GM12878 (cell line): ENCODE measurements at regions not wholly inside any gene's neighbourhood (a gene's known extent, or its start where the extent isn't known, plus 50 kb on each side); places are given as distances from the start of the nearest gene placed in this dataset.

ENCODE experiments used
- ATAC-seq: fragments of 200-7000 bp; cut with Tn5 transposase; 3 replicates; pipeline ENCODE4 v1.9.1; 2020; ENCODE audit warnings: mild to moderate bottlenecking, moderate library complexity
- BruUV-seq: library from RNA; stranded (reverse); fragments of 400-500 nt; replicated peaks from 2 replicates; lab custom pipeline; 2021; lab: Mats Ljungman, UMichigan
- CTCF ChIA-PET: fragments of 300-600 bp; sonication (Branson Sonifier 250); formaldehyde crosslinking; extraction: SDS; loops from one replicate; lab custom pipeline; 2021; ENCODE audit warnings: inconsistent platforms; lab: Yijun Ruan, JAX
- POLR2A ChIA-PET: fragments of 350-600 bp; formaldehyde crosslinking; extraction: SDS; loops from one replicate; lab custom pipeline; 2021; ENCODE audit warnings: inconsistent platforms; lab: Charles Lee
- RAD21 ChIA-PET: fragments of 300-600 bp; sonication (Branson Sonifier 250); formaldehyde crosslinking; loops from one replicate; lab custom pipeline; 2023; ENCODE audit warnings: antibody characterized with exemption; ENCODE audit not compliant: unreplicated experiment; lab: Charles Lee
- SMC1A ChIA-PET: fragments of 300-600 bp; sonication (Branson Sonifier 250); formaldehyde crosslinking; loops from one replicate; lab custom pipeline; 2023; ENCODE audit not compliant: unreplicated experiment, uncharacterized antibody; lab: Charles Lee
- DNase-seq: peaks from one replicate; pipeline ENCODE4 v3.0.0-alpha.2; 2011; ENCODE audit warnings: low read depth, low spot score
- FAIRE-seq: peaks from 3 replicates; lab custom pipeline; 2011; peaks lifted over from hg19 to GRCh38; lab: Jason Lieb, UNC
- H2AFZ ChIP-seq: 2 replicates; pipeline ENCODE4 v1.6.0; 2011; ENCODE audit warnings: low read depth, low read length, control low read depth; ENCODE audit not compliant: control insufficient read depth
- H3K27ac ChIP-seq: 2 replicates; pipeline ENCODE4 v1.5.1; 2011; ENCODE audit warnings: control low read depth; ENCODE audit not compliant: control insufficient read depth, insufficient read depth
- H3K27me3 ChIP-seq, 2 experiments: replicated peaks in 1 of 2; 2 replicates each; pipeline versions ENCODE4 v1.6.0 to v1.6.1; 2011; ENCODE audit warnings: low read length in 1 of 2; ENCODE audit not compliant: control insufficient read depth in 2 of 2, insufficient read depth in 2 of 2
- H3K36me3 ChIP-seq, 2 experiments: 2 replicates each; pipeline ENCODE4 v1.5.1; 2011; ENCODE audit warnings: low read length in 1 of 2; ENCODE audit not compliant: control insufficient read depth in 2 of 2, insufficient read depth in 2 of 2
- H3K4me1 ChIP-seq: 2 replicates; pipeline ENCODE4 v1.6.1; 2011; ENCODE audit warnings: mild to moderate bottlenecking, low read length, moderate library complexity, mixed read lengths; ENCODE audit not compliant: control insufficient read depth, insufficient read depth
- H3K4me2 ChIP-seq: 2 replicates; pipeline ENCODE4 v1.6.0; 2011; ENCODE audit warnings: control low read depth; ENCODE audit not compliant: control insufficient read depth, insufficient read depth
- H3K4me3 ChIP-seq: fragments of 200-600 bp; sonication (generic); 2 replicates; pipeline ENCODE4 v1.5.1; 2016
- H3K79me2 ChIP-seq: 2 replicates; pipeline ENCODE4 v1.6.0; 2011; ENCODE audit warnings: low read length; ENCODE audit not compliant: control insufficient read depth, insufficient read depth
- H3K9ac ChIP-seq: 2 replicates; pipeline ENCODE4 v1.8.0; 2011; ENCODE audit warnings: low read length, control low read depth, mixed read lengths; ENCODE audit not compliant: control insufficient read depth, insufficient read depth
- H3K9me3 ChIP-seq: replicated peaks from 3 replicates; pipeline ENCODE4 v1.5.1; 2011; ENCODE audit warnings: mild to moderate bottlenecking, low read length; ENCODE audit not compliant: control insufficient read depth, insufficient read depth
- H4K20me1 ChIP-seq: 2 replicates; pipeline ENCODE4 v1.6.0; 2011; ENCODE audit not compliant: control insufficient read depth, insufficient read depth
- ATF2 ChIP-seq: IDR thresholded peaks from 2 replicates; pipeline ENCODE4 v1.6.1; 2012; ENCODE audit warnings: low read length, inconsistent platforms
- CEBPB ChIP-seq, 2 experiments: fragments of 150-350 bp in 1 of 2; IDR thresholded peaks; 2 replicates each; pipeline ENCODE4 v1.6.1; 2012 to 2014; ENCODE audit warnings: low read depth in 2 of 2, low read length in 2 of 2, borderline replicate concordance in 1 of 2, inconsistent platforms in 1 of 2
- CHD2 ChIP-seq: IDR thresholded peaks from 2 replicates; pipeline ENCODE4 v1.6.1; 2011; ENCODE audit warnings: low read depth, low read length, improper control_type of control experiment, borderline replicate concordance
- CHD4 ChIP-seq: fragments of 200-600 bp; sonication (generic); IDR thresholded peaks from 2 replicates; pipeline ENCODE4 v1.6.1; 2016; ENCODE audit warnings: mild to moderate bottlenecking
- FOS ChIP-seq: IDR thresholded peaks from 3 replicates; pipeline ENCODE4 v1.6.1; 2011; ENCODE audit warnings: borderline replicate concordance; ENCODE audit not compliant: insufficient read length; ENCODE audit errors: extremely low read depth
- HDAC2 ChIP-seq: fragments of 200-600 bp; sonication (generic); IDR thresholded peaks from 2 replicates; pipeline ENCODE4 v1.6.1; 2017
- HDGF ChIP-seq: fragments of 450-650 bp; IDR thresholded peaks from 2 replicates; pipeline ENCODE4 v1.6.1; 2016; ENCODE audit warnings: antibody characterized with exemption
- IKZF1 ChIP-seq: fragments of 450-650 bp; conservative IDR thresholded peaks from 2 replicates; pipeline ENCODE4 v1.6.1; 2017; ENCODE audit warnings: antibody characterized with exemption, mild to moderate bottlenecking
- IRF4 ChIP-seq: IDR thresholded peaks from 2 replicates; pipeline ENCODE4 v1.6.1; 2011; ENCODE audit warnings: low read depth, low read length
- NFYA ChIP-seq: IDR thresholded peaks from 2 replicates; pipeline ENCODE4 v1.6.1; 2011; ENCODE audit warnings: low read depth, mild to moderate bottlenecking, low read length, improper control_type of control experiment, borderline replicate concordance
- NRF1 ChIP-seq: conservative IDR thresholded peaks from 2 replicates; pipeline ENCODE4 v1.6.1; 2011; ENCODE audit warnings: mild to moderate bottlenecking, low read depth, low read length, improper control_type of control experiment
- POLR2AphosphoS5 ChIP-seq: IDR thresholded peaks from 2 replicates; pipeline ENCODE4 v1.6.1; 2011; ENCODE audit warnings: mild to moderate bottlenecking, low read length, inconsistent platforms
- SREBF2 ChIP-seq: IDR thresholded peaks from 2 replicates; pipeline ENCODE4 v1.6.1; 2012; ENCODE audit warnings: mild to moderate bottlenecking, low read length
- USF2 ChIP-seq: IDR thresholded peaks from 2 replicates; pipeline ENCODE4 v1.6.1; 2011; ENCODE audit warnings: low read depth, low read length, improper control_type of control experiment, borderline replicate concordance
- ZNF217 ChIP-seq: fragments of 450-650 bp; IDR thresholded peaks from 2 replicates; pipeline ENCODE4 v1.6.1; 2017; ENCODE audit warnings: antibody characterized with exemption, mild to moderate bottlenecking
- WGBS: methylation state at CpG from one replicate; pipeline ENCODE4 v1.1.6; 2016; ENCODE audit warnings: low lambda C conversion rate; ENCODE audit not compliant: insufficient replicate concordance, insufficient coverage; ENCODE audit errors: missing lambda C conversion rate; 5-methylcytosine and 5-hydroxymethylcytosine counted together
- in situ Hi-C: fragments of 300-500 bp; cut with MboI; formaldehyde crosslinking; loops from 9 replicates; pipeline ENCODE4 v1.14.3; 2018; ENCODE audit warnings: mixed read lengths
- intact Hi-C: fragments of 100-400 bp; cut with micrococcal nuclease; formaldehyde crosslinking; loops from one replicate; pipeline ENCODE4 v1.14.2; 2022; ENCODE audit not compliant: unreplicated experiment
- TF ChIP-seq, protein P1 (sequence below): IDR thresholded peaks from 2 replicates; pipeline ENCODE4 v1.6.1; 2012; ENCODE audit warnings: improper control_type of control experiment, low read depth, low read length; ENCODE audit not compliant: insufficient replicate concordance

DNA sequence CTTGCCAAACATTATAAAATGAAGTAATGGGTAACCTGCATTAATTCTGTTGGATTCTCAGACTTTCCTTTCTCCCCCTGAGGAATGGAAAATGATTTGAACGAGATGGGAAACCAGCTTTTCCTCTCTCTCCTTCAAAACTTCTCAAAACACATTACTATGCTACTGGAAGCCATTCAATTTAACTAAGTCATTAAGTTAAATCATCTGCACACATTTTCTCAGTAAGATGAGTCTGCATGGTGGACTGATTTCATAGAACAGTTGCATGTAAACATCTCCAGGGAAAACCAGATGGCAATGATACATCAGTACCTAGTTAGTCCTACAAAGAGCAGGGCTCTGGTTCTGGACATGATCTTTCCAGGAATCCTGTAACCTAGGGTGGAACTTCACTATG is 59.9 kb downstream of the BMP4 start (continued):
- no peak for TF ChIP-seq CHD2
- TF ChIP-seq, all 136 proteins: peak for 0

- no peaks in the 10 kb centered on the region for H3K79me2 ChIP-seq
- H4K20me1 ChIP-seq, result no peaks in the 10 kb centered on the region
- H3K27ac ChIP-seq, result peak overlapping the region; percentile 75
- in situ Hi-C loops, result no loop called here
- no peak overlapping the region for H3K9ac ChIP-seq
- no peaks in the 10 kb centered on the region for H3K36me3 ChIP-seq
- H3K4me1 ChIP-seq, result peaks cover 16% of the 10 kb centered on the region
- SMC1A ChIA-PET, result no interaction called here
- no peak overlapping the region for H3K4me3 ChIP-seq
- POLR2A ChIA-PET, result no interaction called here
- H3K4me2 ChIP-seq, result peak overlapping the region; percentile 26; the same call in 1 of the 2 replicates
- no TSS peak for BruUV-seq
- no peak overlapping the region for H2AFZ ChIP-seq
- ATAC-seq (peak; percentile 68), FAIRE-seq (no peak), DNase-seq (no peak)
- intact Hi-C loops, result no loop called here
- CTCF ChIA-PET, result interaction anchor here (1.3 kb wide), 1 partner anchor 36 kb away, joined by 5 read pairs; no protein-coding TSS in a partner anchor
- no peaks in the 10 kb centered on the region for H3K9me3 ChIP-seq
- 0% methylated on average over 2 of the region's 2 CpGs for WGBS
- no peaks in the 10 kb centered on the region; a peak in 1 of 4 replicates for H3K27me3 ChIP-seq
- RAD21 ChIA-PET, result interaction anchor here (1.0 kb wide), 1 partner anchor 354 kb away, joined by 3 read pairs; no protein-coding TSS in a partner anchor
- no peak for TF ChIP-seq FOS
- TF ChIP-seq CEBPB (IDR thresholded peaks at IDR 0.05; ENCODE audit: borderline replicate concordance in 1 of 2, low read depth in 2 of 2, low read length in 2 of 2), result no peak
- no peak for TF ChIP-seq SREBF2
- peak; percentile 72; the same call in 1 of the 2 replicates for TF ChIP-seq ATF2
- no peak for TF ChIP-seq HDGF
- TF ChIP-seq CHD4, result no peak
- TF ChIP-seq HDAC2, result no peak
- no peak for TF ChIP-seq NFYA
- TF ChIP-seq, protein P1, sequence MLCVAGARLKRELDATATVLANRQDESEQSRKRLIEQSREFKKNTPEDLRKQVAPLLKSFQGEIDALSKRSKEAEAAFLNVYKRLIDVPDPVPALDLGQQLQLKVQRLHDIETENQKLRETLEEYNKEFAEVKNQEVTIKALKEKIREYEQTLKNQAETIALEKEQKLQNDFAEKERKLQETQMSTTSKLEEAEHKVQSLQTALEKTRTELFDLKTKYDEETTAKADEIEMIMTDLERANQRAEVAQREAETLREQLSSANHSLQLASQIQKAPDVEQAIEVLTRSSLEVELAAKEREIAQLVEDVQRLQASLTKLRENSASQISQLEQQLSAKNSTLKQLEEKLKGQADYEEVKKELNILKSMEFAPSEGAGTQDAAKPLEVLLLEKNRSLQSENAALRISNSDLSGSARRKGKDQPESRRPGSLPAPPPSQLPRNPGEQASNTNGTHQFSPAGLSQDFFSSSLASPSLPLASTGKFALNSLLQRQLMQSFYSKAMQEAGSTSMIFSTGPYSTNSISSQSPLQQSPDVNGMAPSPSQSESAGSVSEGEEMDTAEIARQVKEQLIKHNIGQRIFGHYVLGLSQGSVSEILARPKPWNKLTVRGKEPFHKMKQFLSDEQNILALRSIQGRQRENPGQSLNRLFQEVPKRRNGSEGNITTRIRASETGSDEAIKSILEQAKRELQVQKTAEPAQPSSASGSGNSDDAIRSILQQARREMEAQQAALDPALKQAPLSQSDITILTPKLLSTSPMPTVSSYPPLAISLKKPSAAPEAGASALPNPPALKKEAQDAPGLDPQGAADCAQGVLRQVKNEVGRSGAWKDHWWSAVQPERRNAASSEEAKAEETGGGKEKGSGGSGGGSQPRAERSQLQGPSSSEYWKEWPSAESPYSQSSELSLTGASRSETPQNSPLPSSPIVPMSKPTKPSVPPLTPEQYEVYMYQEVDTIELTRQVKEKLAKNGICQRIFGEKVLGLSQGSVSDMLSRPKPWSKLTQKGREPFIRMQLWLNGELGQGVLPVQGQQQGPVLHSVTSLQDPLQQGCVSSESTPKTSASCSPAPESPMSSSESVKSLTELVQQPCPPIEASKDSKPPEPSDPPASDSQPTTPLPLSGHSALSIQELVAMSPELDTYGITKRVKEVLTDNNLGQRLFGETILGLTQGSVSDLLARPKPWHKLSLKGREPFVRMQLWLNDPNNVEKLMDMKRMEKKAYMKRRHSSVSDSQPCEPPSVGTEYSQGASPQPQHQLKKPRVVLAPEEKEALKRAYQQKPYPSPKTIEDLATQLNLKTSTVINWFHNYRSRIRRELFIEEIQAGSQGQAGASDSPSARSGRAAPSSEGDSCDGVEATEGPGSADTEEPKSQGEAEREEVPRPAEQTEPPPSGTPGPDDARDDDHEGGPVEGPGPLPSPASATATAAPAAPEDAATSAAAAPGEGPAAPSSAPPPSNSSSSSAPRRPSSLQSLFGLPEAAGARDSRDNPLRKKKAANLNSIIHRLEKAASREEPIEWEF, result no peak
- TF ChIP-seq ZNF217, result no peak
- no peak for TF ChIP-seq NRF1
- no peak for TF ChIP-seq USF2
- TF ChIP-seq IRF4, result peak; percentile 74; the same call in 1 of the 2 replicates
- TF ChIP-seq IKZF1, result no peak
- TF ChIP-seq POLR2AphosphoS5, result no peak
These were observed 62.2 kb downstream of the BMP4 start for GRCh38 chr14:53894456-53894855.
